Breast epithelium (tissue), 4 donors: ENCODE measurements at regions not wholly inside any gene's neighbourhood (a gene's known extent, or its start where the extent isn't known, plus 50 kb on each side); places are given as distances from the start of the nearest gene placed in this dataset.
"Not testable (repeated sequence)": the region's sequence is repeated elsewhere in the genome, so short reads cannot be mapped to it uniquely, and the experiment has no call there.

Source experiments
- DNase-seq, 2 donors: peaks; one replicate each; pipeline ENCODE4 v3.0.0-alpha.2; 2019; ENCODE audit warnings: low spot score in 2 of 2
- H3K27ac ChIP-seq, 2 donors: fragments of 200-600 bp; sonication (generic) in 1 of 2; one replicate each; pipeline ENCODE4 v1.5.1; 2016 to 2019; ENCODE audit warnings: mild to moderate bottlenecking in 1 of 2
- H3K27me3 ChIP-seq, 2 donors: fragments of 200-600 bp; sonication (generic) in 1 of 2; one replicate each; pipeline versions ENCODE4 v1.5.1 to v1.6.0; 2017 to 2019; ENCODE audit warnings: control low read depth in 1 of 2, mild to moderate bottlenecking in 1 of 2
- H3K36me3 ChIP-seq: fragments of 200-600 bp; one replicate; pipeline ENCODE4 v1.5.1; 2019
- H3K4me1 ChIP-seq, 2 donors: fragments of 200-600 bp; sonication (generic); one replicate each; pipeline ENCODE4 v1.5.1; 2016 to 2019; ENCODE audit warnings: control low read depth in 1 of 2
- H3K4me3 ChIP-seq, 3 donors: fragments of 200-600 bp; sonication (generic); 1 replicate in 2 of 3; 2 replicates in 1 of 3; pipeline ENCODE4 v1.5.1; 2016 to 2019; ENCODE audit warnings: mild to moderate bottlenecking in 3 of 3, moderate library complexity in 2 of 3
- H3K9me3 ChIP-seq, 2 donors: fragments of 200-600 bp; sonication (generic) in 1 of 2; one replicate each; pipeline ENCODE4 v1.5.1; 2016 to 2019; ENCODE audit warnings: control low read depth in 1 of 2
- POLR2A ChIP-seq: fragments of 450-650 bp; IDR thresholded peaks from one replicate; pipeline ENCODE4 v1.6.1; 2016; ENCODE audit warnings: antibody characterized with exemption, mild to moderate bottlenecking, moderate library complexity
- POLR2AphosphoS5 ChIP-seq, 3 donors: sonication (generic); formaldehyde crosslinking; IDR thresholded peaks; one replicate each; pipeline ENCODE4 v1.6.1; 2017; ENCODE audit warnings: antibody characterized with exemption in 3 of 3
- intact Hi-C: fragments of 100-400 bp; cut with DNase I; formaldehyde crosslinking; loops from one replicate; pipeline ENCODE4 v1.15.1; 2023; ENCODE audit warnings: low total_unique reads
- TF ChIP-seq, protein P1 (sequence below), 3 donors: fragments of 450-650 bp; IDR thresholded peaks; one replicate each; pipeline ENCODE4 v1.5.1; 2016 to 2017; ENCODE audit warnings: antibody characterized with exemption in 3 of 3, mild to moderate bottlenecking in 3 of 3, moderate library complexity in 3 of 3

DNA sequence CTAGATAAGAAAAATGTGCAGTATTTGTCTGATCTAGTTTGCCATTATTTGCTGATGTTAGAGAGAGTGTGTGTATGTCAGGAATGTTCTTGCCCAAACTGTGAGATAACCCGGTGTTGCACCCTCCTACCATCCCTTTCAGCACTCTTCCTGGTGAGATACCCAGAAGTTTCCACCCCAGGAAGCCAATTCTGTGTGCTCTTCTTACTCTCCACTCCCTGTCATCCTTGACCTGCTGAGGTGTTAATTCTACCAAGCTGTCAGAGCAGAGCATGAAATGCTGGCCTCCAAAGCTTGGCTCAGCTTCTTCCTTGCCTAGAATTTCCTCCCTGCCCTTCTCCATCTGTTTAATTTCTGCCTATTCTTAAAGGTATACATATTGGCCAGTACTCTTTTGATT is 237.3 kb upstream of the CNR1 start:
- intact Hi-C loops = no loop called here
- no peaks in the 10 kb centered on the region for H3K36me3 ChIP-seq
- TF ChIP-seq POLR2A (no peak), POLR2AphosphoS5 (IDR thresholded peaks at IDR 0.05) (no peak)
- TF ChIP-seq, protein P1, sequence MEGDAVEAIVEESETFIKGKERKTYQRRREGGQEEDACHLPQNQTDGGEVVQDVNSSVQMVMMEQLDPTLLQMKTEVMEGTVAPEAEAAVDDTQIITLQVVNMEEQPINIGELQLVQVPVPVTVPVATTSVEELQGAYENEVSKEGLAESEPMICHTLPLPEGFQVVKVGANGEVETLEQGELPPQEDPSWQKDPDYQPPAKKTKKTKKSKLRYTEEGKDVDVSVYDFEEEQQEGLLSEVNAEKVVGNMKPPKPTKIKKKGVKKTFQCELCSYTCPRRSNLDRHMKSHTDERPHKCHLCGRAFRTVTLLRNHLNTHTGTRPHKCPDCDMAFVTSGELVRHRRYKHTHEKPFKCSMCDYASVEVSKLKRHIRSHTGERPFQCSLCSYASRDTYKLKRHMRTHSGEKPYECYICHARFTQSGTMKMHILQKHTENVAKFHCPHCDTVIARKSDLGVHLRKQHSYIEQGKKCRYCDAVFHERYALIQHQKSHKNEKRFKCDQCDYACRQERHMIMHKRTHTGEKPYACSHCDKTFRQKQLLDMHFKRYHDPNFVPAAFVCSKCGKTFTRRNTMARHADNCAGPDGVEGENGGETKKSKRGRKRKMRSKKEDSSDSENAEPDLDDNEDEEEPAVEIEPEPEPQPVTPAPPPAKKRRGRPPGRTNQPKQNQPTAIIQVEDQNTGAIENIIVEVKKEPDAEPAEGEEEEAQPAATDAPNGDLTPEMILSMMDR (IDR thresholded peaks at IDR 0.05) = no peak

DNA sequence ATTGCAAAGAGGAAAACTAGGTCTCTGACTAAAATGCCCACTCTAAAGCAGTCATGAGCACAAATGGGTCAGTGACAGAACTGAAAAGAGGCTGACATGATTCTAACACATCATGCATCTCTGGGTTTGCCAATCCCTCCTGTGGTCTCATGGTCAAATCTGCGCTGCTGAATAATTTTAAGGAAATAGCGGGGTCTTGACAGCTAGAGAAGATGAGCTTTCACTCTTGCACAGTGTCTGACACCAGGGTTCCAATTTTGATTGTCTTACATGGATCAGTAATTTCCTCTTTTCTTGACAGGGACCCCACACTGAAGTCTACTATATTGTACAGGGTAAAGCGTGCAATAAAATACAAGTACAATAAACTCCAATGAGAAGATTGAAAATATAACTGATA is 236.8 kb upstream of the CNR1 start:
- DNase-seq = no peak
- no peak overlapping the region for H3K4me3 ChIP-seq
- H3K27ac ChIP-seq = no peak overlapping the region
- H3K36me3 ChIP-seq = no peaks in the 10 kb centered on the region
- H3K27me3 ChIP-seq = no peaks in the 10 kb centered on the region
- no peaks in the 10 kb centered on the region for H3K9me3 ChIP-seq
- H3K4me1 ChIP-seq = no peaks in the 10 kb centered on the region
- intact Hi-C loops = no loop called here
- TF ChIP-seq POLR2AphosphoS5 (IDR thresholded peaks at IDR 0.05) = no peak
- TF ChIP-seq, protein P1 (IDR thresholded peaks at IDR 0.05) = no peak
- no peak for TF ChIP-seq POLR2A

More for the DNA sequence above, 237.3 kb upstream of the CNR1 start:
- Histone ChIP-seq H3K4me3 (no peak overlapping the region), H3K27ac (no peak overlapping the region), H3K27me3 (no peaks in the 10 kb centered on the region), H3K4me1 (no peaks in the 10 kb centered on the region), H3K9me3 (no peaks in the 10 kb centered on the region)
- no peak for DNase-seq

DNA sequence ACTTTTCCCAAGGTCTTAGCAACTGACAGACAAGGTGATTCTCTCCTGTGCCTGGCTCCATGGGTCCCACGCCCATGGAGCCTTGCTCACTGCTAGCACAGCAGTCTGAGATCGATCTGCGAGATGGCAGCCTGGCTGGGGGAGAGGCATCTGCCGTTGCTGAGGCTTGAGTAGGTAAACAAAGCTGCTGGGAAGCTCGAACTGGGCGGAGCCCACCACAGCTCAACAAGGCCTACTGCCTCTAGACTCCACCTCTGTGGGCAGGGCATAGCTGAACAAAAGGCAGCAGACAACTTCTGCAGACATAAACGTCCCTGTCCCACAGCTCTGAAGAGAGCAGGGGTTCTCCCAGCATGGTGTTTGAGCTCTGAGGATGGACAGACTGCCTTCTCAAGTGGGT is 224.9 kb upstream of the CNR1 start:
- H3K27me3 ChIP-seq, H3K27ac ChIP-seq, H3K9me3 ChIP-seq, DNase-seq, intact Hi-C loops, H3K36me3 ChIP-seq, H3K4me1 ChIP-seq, H3K4me3 ChIP-seq: not testable (repeated sequence)

DNA sequence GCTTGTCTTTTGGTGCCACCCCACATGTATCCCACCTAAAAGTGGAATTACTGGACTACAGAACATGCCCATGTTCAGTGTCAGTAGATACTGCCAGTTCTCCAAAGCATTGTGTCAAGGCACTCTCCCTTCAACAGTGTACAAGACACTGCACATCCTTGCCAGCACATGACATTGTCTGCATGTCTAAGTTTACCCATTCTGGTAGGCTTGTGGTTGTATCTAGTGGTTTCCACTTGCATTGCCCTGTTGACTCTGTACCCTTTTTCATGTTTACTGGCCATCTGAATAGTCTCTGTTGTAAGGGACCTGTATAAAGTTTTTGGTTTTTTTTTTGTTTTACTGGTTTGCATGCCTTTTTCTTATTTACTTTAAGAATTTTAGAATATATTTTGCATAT is 222.4 kb upstream of the CNR1 start:
- Histone ChIP-seq H3K9me3 (no peaks in the 10 kb centered on the region), H3K27me3 (no peaks in the 10 kb centered on the region), H3K36me3 (no peaks in the 10 kb centered on the region), H3K4me3 (no peak overlapping the region), H3K4me1 (no peaks in the 10 kb centered on the region), H3K27ac (no peak overlapping the region)
- intact Hi-C loops = no loop called here
- no peak for DNase-seq
- no peak for TF ChIP-seq POLR2A
- TF ChIP-seq POLR2AphosphoS5 (IDR thresholded peaks at IDR 0.05) = no peak
- TF ChIP-seq, protein P1 (IDR thresholded peaks at IDR 0.05) = no peak

DNA sequence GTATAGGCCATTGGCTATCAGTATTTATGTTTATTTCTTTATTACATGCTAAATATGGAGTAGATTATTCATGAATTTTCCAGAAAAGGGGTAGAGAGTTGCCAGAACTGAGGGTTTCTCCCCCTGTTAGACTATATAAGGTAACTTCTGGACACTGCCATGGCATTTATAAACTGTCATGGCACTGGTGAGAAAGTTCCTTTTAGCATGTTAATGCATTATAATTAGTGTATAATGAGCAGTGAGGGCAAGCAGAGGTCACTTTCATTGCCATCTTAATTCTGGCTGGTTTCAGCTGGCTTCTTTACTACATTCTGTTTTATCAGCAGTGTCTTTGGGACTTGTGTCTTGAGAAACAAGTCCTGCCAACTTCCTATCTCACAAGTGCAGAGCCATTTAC is 220.0 kb upstream of the CNR1 start:
- TF ChIP-seq, protein P1 (IDR thresholded peaks at IDR 0.05) = no peak
- no peak for TF ChIP-seq POLR2AphosphoS5 (IDR thresholded peaks at IDR 0.05)
- no peak for TF ChIP-seq POLR2A
- H3K9me3 ChIP-seq = no peaks in the 10 kb centered on the region
- H3K36me3 ChIP-seq = no peaks in the 10 kb centered on the region
- H3K4me3 ChIP-seq = no peak overlapping the region
- no peaks in the 10 kb centered on the region for H3K4me1 ChIP-seq
- no peaks in the 10 kb centered on the region for H3K27me3 ChIP-seq
- H3K27ac ChIP-seq = no peak overlapping the region
- no peak for DNase-seq
- intact Hi-C loops = no loop called here

DNA sequence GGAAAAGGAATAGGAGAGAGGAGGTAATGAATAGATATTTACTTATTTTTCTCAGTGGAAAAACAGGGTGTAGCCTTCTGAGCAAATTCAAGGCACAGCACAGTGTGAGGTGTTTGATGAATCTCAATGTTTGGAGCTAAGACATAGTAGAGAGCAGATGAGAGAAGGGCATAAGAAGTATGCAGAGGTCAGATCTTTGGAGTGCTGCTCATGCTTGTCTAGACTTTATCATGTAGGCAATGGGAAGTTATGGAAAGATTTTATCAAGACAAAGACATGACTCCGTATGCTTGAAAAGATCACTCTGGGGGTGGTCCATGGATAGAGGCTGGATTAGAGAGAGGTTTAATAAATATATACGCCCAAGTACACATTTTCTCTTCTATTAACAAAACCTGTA is 217.0 kb upstream of the CNR1 start:
- H3K27ac ChIP-seq = no peak overlapping the region
- no peaks in the 10 kb centered on the region for H3K36me3 ChIP-seq
- no peak overlapping the region for H3K4me3 ChIP-seq
- H3K9me3 ChIP-seq = no peaks in the 10 kb centered on the region
- no peaks in the 10 kb centered on the region for H3K4me1 ChIP-seq
- H3K27me3 ChIP-seq = no peaks in the 10 kb centered on the region
- no peak for TF ChIP-seq POLR2A
- TF ChIP-seq POLR2AphosphoS5 (IDR thresholded peaks at IDR 0.05) = no peak
- TF ChIP-seq, protein P1 (IDR thresholded peaks at IDR 0.05) = no peak
- intact Hi-C loops = no loop called here
- no peak for DNase-seq
